ENCODE measurements at regions not wholly inside any gene's neighbourhood (a gene's known extent, or its start where the extent isn't known, plus 50 kb on each side); places are given as distances from the start of the nearest gene placed in this dataset.

DNA sequence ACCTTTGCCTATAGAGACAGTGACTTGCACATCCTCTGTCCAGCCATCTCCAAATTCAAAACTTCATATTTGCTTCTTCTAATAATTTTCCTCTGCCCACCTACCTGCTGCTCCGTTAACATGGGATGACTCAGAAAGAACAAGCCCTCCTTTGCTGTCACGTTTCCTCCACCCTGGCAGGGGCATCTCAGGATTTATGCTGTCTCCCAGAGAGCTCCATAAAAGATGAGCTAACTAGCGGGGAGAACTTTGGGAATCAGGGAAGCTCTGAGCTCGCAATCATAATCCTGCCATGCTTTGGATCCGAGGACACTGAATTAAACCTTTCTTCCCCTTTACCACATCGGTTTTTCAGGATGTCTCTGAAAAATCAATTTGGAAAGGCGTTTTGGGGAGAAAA, 78.4 kb upstream of the FSTL4 start:
- Histone ChIP-seq H3K9me3 (ENCODE audit: control insufficient read depth, insufficient read depth, low read length) (no peaks in the 10 kb centered on the region), H3K27ac (ENCODE audit: low read depth, low read length) (no peak overlapping the region), H3K4me3 (ENCODE audit: low read length) (no peak overlapping the region), H3F3A (ENCODE audit: control insufficient read depth, insufficient read depth) (no peaks in the 10 kb centered on the region), H4K20me1 (ENCODE audit: control insufficient read depth, insufficient read depth, low read depth, low read length) (no peaks in the 10 kb centered on the region), H3K36me3 (ENCODE audit: control insufficient read depth, low read length) (no peaks in the 10 kb centered on the region), H3K79me2 (ENCODE audit: control insufficient read depth, low read length) (no peaks in the 10 kb centered on the region), H3K27me3 (ENCODE audit: control insufficient read depth, low read length) (peaks cover 16% of the 10 kb centered on the region), H3K4me2 (ENCODE audit: low read length) (no peak overlapping the region), H3K9me2 (replicated peaks; ENCODE audit: control insufficient read depth, low read length) (no peaks in the 10 kb centered on the region), H3K4me1 (ENCODE audit: control insufficient read depth, low read length) (no peaks in the 10 kb centered on the region)
- TF ChIP-seq CTCF (IDR thresholded peaks at IDR 0.05; ENCODE audit: low read depth, low read length, poor library complexity, severe bottlenecking) = no peak
- no peak for TF ChIP-seq EZH2phosphoT487 (IDR thresholded peaks at IDR 0.05; ENCODE audit: borderline replicate concordance, low read length)

DNA sequence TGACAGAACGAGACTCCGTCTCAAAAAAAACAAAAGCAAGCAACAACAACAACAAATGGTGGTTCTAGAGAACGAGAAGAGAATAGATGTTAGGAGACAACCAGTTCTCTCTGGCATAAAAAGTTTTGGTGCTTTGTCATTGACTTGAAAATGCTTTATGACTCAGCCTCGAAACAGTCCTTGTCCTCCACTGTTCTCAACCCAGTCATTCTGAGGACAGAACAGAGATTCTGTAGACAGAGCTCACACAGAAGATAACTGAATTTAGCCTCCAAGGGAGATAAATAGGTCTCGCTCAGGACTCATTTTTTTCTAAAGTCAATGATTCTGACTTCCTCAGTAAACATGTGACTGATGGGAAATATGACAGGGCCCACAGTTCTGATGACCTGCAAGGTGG, 76.0 kb upstream of the FSTL4 start:
- no peak overlapping the region for H3K27ac ChIP-seq (ENCODE audit: low read depth, low read length)
- TF ChIP-seq EZH2phosphoT487 (IDR thresholded peaks at IDR 0.05; ENCODE audit: borderline replicate concordance, low read length) (no peak), CTCF (IDR thresholded peaks at IDR 0.05; ENCODE audit: low read depth, low read length, poor library complexity, severe bottlenecking) (no peak)
- no peak overlapping the region for H3K4me3 ChIP-seq (ENCODE audit: low read length)
- H3K27me3 ChIP-seq (ENCODE audit: control insufficient read depth, low read length) = peaks cover 16% of the 10 kb centered on the region
- no peaks in the 10 kb centered on the region for H3K4me1 ChIP-seq (ENCODE audit: control insufficient read depth, low read length)
- H4K20me1 ChIP-seq (ENCODE audit: control insufficient read depth, insufficient read depth, low read depth, low read length) = no peaks in the 10 kb centered on the region
- H3K9me2 ChIP-seq (replicated peaks; ENCODE audit: control insufficient read depth, low read length) = no peaks in the 10 kb centered on the region
- H3K36me3 ChIP-seq (ENCODE audit: control insufficient read depth, low read length) = no peaks in the 10 kb centered on the region
- no peaks in the 10 kb centered on the region for H3K79me2 ChIP-seq (ENCODE audit: control insufficient read depth, low read length)
- no peak overlapping the region for H3K4me2 ChIP-seq (ENCODE audit: low read length)
- H3F3A ChIP-seq (ENCODE audit: control insufficient read depth, insufficient read depth) = no peaks in the 10 kb centered on the region
- no peaks in the 10 kb centered on the region for H3K9me3 ChIP-seq (ENCODE audit: control insufficient read depth, insufficient read depth, low read length)

- Histone ChIP-seq H3K9me3 (ENCODE audit: control insufficient read depth, insufficient read depth, low read length) (no peaks in the 10 kb centered on the region), H3F3A (ENCODE audit: control insufficient read depth, insufficient read depth) (no peaks in the 10 kb centered on the region), H3K36me3 (ENCODE audit: control insufficient read depth, low read length) (no peaks in the 10 kb centered on the region), H3K27me3 (ENCODE audit: control insufficient read depth, low read length) (peaks cover 16% of the 10 kb centered on the region), H3K4me3 (ENCODE audit: low read length) (no peak overlapping the region), H3K4me1 (ENCODE audit: control insufficient read depth, low read length) (peaks cover 2% of the 10 kb centered on the region), H3K9me2 (replicated peaks; ENCODE audit: control insufficient read depth, low read length) (no peaks in the 10 kb centered on the region), H4K20me1 (ENCODE audit: control insufficient read depth, insufficient read depth, low read depth, low read length) (no peaks in the 10 kb centered on the region), H3K79me2 (ENCODE audit: control insufficient read depth, low read length) (no peaks in the 10 kb centered on the region), H3K27ac (ENCODE audit: low read depth, low read length) (no peak overlapping the region), H3K4me2 (ENCODE audit: low read length) (no peak overlapping the region)
- no peak for TF ChIP-seq CTCF (IDR thresholded peaks at IDR 0.05; ENCODE audit: low read depth, low read length, poor library complexity, severe bottlenecking)
- no peak for TF ChIP-seq EZH2phosphoT487 (IDR thresholded peaks at IDR 0.05; ENCODE audit: borderline replicate concordance, low read length)
Observed at GRCh38 chr5:133687212-133688061, 75.1 kb upstream of the FSTL4 start.
